Right forelimb (tissue), 1 donor: ENCODE measurements at regions not wholly inside any gene's neighbourhood (a gene's known extent, or its start where the extent isn't known, plus 50 kb on each side); places are given as distances from the start of the nearest gene placed in this dataset.

Source experiments
- DNase-seq: peaks from one replicate; pipeline ENCODE4 v3.0.0-alpha.2; 2018

GRCh38 chr9:16347886-16348285, 522.6 kb downstream of the BNC2 start:
- DNase-seq, result no peak

DNA sequence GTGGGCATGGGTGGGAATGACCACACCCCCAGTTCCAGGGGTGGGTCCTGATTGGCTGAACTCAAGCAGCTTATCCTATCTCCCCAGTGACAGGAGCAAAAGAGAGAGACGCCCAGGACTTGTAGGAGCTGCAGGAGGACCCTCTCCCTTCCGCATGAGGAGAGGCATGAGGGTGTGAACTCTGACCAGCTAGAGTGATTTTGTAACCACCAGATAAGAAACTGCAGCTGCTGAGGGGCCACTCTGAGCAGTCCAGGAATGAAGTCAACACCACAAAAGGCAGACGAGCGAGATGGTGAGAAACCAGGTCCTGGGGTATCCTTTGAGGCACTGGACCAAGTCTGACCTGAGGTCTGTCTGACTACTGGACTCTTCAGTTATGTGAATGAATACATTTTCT, 521.9 kb downstream of the BNC2 start:
- DNase-seq, result no peak

DNA sequence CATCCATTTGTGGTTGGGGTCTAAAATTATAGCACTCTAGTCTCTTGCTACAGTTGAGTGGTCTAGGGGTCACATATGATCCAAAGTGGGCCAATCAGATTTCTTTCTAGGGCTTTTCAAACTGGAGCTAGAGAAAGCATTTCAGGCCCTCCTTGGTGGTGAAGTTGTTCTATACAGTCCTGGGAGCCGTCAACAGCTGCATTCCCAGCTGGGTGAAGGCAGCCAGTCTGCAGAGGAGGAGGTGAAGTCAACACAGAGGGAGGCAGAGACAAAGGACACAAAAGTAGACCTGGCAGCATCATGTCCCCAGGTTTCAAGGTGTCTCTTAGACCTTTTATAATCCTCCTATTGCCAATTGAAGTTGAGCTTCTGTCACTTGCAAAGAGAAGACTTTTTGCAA, 518.2 kb downstream of the BNC2 start:
- no peak for DNase-seq

DNA sequence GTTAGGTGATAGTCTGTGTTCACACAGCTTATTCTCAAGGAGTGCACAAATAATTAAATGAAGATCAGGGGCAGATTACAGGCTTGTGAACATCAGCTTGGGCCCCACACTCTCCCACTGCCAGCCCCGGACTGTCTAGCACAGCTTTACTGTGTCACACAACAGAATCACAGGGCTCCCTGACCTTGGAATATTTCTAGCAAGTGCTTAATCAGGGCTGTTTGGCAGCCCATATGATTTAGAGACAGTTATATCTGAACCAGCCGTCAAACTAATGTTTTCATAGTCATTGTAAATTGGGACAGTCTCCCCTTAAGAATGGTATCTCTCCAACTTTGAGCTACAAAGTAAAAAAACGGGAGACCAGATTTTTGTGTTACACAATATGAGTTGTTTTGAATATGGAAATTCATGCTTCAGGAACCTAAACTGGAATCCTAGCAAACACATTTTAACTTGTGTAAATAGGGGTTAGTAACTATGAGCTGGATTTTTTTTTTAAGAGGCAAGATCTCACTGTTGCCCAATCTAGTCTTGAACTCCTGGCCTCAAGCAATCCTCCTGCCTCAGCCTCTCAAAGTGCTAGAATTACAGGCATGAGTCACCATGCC, 517.6 kb downstream of the BNC2 start:
- no peak for DNase-seq

GRCh38 chr9:16356196-16356765, 514.2 kb downstream of the BNC2 start:
- DNase-seq, result no peak

DNA sequence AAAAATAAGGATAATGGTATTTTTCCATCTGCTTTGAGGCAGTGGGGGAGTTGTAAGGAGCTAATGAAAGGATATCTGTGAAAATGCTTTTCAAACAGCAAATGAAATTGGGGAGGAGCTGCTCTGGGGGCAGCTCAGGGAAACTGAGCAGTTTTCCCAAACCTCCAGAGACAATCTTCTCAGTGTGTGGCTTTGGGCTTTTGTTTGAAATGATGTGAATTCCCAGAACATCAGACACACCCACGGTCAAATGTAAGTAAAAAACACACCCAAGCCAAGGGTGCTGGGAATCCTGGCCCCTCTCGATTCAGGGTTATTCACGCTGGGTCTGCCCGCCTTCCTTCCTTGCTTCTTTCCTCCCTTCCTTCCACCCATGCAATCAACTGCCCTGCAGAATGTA, 512.6 kb downstream of the BNC2 start:
- DNase-seq, result no peak

DNA sequence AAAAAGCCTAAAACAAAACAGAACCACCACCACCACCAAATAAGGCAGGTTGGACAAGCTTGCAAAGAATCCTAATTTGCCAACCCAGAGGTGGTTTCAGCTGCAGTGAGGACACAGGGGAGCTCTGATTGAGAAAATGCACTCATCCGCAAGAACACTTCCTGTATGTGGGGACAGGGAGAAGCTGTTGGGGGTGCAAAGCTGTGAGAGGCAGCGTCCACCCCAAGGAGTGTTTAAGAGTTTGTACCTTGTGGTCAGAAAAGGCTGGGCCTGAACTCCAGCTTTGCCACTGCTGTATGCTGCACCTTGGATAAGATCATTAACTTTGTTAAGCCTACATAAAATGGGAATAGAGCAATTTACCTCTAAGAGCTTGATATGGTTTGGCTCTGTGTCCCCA, 511.7 kb downstream of the BNC2 start:
- DNase-seq, result no peak
